NCI-H345 treated with DMSO at 0.1 percent for 48 hours (cell line): ENCODE measurements at regions not wholly inside any gene's neighbourhood (a gene's known extent, or its start where the extent isn't known, plus 50 kb on each side); places are given as distances from the start of the nearest gene placed in this dataset.

Source experiments
- DNase-seq: peaks from one replicate; lab custom pipeline; 2025; ENCODE audit not compliant: unreplicated experiment; lab: John Stamatoyannopoulos, UW

- no peak for DNase-seq
Observed at GRCh38 chr20:56993020-56993559, 273.4 kb downstream of the BMP7 start.

- no peak for DNase-seq
Observed at GRCh38 chr20:56994006-56994405, 272.4 kb downstream of the BMP7 start.

- no peak for DNase-seq
Observed at GRCh38 chr20:56995149-56995548, 271.3 kb downstream of the BMP7 start.

- no peak for DNase-seq
Observed at GRCh38 chr20:56995635-56996075, 270.8 kb downstream of the BMP7 start.

- DNase-seq: no peak
Observed at GRCh38 chr20:56996533-56996932, 269.9 kb downstream of the BMP7 start.

GRCh38 chr20:56998438-56998837 lies 268.0 kb downstream of the BMP7 start:
- DNase-seq: no peak

- no peak for DNase-seq
Observed at GRCh38 chr20:57000441-57000968, 265.9 kb downstream of the BMP7 start.

GRCh38 chr20:57001126-57001767 lies 265.2 kb downstream of the BMP7 start:
- no peak for DNase-seq

GRCh38 chr20:57002066-57002570 lies 264.3 kb downstream of the BMP7 start:
- DNase-seq: no peak

GRCh38 chr20:57003012-57003411 lies 263.4 kb downstream of the BMP7 start:
- peak; percentile 85 for DNase-seq

- DNase-seq: peak; percentile 89
Observed at GRCh38 chr20:57004416-57004815, 262.0 kb downstream of the BMP7 start.

GRCh38 chr20:57004951-57005933 lies 261.2 kb downstream of the BMP7 start:
- no peak for DNase-seq

- no peak for DNase-seq
Observed at GRCh38 chr20:57006411-57007170, 259.9 kb downstream of the BMP7 start.

- DNase-seq: no peak
Observed at GRCh38 chr20:57007171-57007540, 259.3 kb downstream of the BMP7 start.

- no peak for DNase-seq
Observed at GRCh38 chr20:57008217-57008616, 258.2 kb downstream of the BMP7 start.

- DNase-seq: no peak
Observed at GRCh38 chr20:57009355-57009754, 257.1 kb downstream of the BMP7 start.

GRCh38 chr20:57009775-57010174 lies 256.7 kb downstream of the BMP7 start:
- no peak for DNase-seq

GRCh38 chr20:57012691-57013090 lies 253.8 kb downstream of the BMP7 start:
- DNase-seq: no peak

GRCh38 chr20:57013217-57013616 lies 253.2 kb downstream of the BMP7 start:
- no peak for DNase-seq

- DNase-seq: no peak
Observed at GRCh38 chr20:57013741-57014140, 252.7 kb downstream of the BMP7 start.

GRCh38 chr20:57020364-57020763 lies 246.1 kb downstream of the BMP7 start:
- no peak for DNase-seq
